Colonic mucosa (tissue), 4 donors: ENCODE measurements at regions not wholly inside any gene's neighbourhood (a gene's known extent, or its start where the extent isn't known, plus 50 kb on each side); places are given as distances from the start of the nearest gene placed in this dataset.

Experiments used
- DNase-seq: peaks from one replicate; pipeline ENCODE4 v3.0.0-alpha.2; 2020
- H3K27ac ChIP-seq: fragments of 200-600 bp; one replicate; pipeline ENCODE4 v1.8.0; 2021
- H3K27me3 ChIP-seq: fragments of 200-600 bp; one replicate; pipeline ENCODE4 v1.8.0; 2021
- H3K36me3 ChIP-seq: fragments of 200-600 bp; one replicate; pipeline ENCODE4 v1.8.0; 2021
- H3K4me1 ChIP-seq: fragments of 200-600 bp; one replicate; pipeline ENCODE4 v1.8.0; 2021; ENCODE audit warnings: mild to moderate bottlenecking
- H3K4me3 ChIP-seq: fragments of 200-600 bp; one replicate; pipeline ENCODE4 v1.8.0; 2021
- H3K9ac ChIP-seq, 2 donors: one replicate each; pipeline ENCODE4 v1.7.0; 2013; ENCODE audit warnings: control low read depth in 2 of 2, low read depth in 2 of 2, low read length in 2 of 2
- H3K9me3 ChIP-seq: fragments of 200-600 bp; one replicate; pipeline ENCODE4 v1.8.0; 2021
- intact Hi-C: fragments of 100-400 bp; cut with DNase I; formaldehyde crosslinking; loops from one replicate; pipeline ENCODE4 v1.14.1; 2022
- TF ChIP-seq, protein P1 (sequence below): fragments of 200-600 bp; IDR thresholded peaks from one replicate; pipeline ENCODE4 v1.8.0; 2022; ENCODE audit warnings: antibody characterized with exemption, mild to moderate bottlenecking
- donor health status: healthy.
- donor health status: DM: no; HTN: no; CAD: no.
- donor health status: DM: no; HTN: no; CAD: no.

DNA sequence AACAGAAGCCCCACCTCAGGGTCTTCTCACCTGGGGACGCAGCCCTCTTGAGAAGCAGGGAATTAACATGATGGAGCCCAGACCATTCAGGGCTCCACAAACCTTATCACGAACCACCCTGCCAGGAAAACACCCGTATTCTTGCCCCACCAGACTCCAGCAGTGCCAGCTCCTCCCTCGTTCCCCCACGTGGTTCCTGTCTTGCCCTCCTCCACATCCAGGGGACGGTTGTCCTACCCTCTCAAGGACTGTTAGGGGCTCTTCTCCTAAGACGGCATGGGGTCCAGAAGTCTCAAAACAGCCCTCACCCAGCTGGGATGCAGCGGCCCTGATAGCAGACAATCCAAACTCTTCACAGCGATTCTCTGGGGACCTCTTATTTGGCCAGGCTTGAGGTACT lies 372.2 kb upstream of the HS6ST1 start:
- no peak overlapping the region for H3K4me3 ChIP-seq
- DNase-seq = no peak
- H3K36me3 ChIP-seq = no peaks in the 10 kb centered on the region
- intact Hi-C loops = no loop called here
- no peak overlapping the region for H3K27ac ChIP-seq
- H3K9ac ChIP-seq = no peak overlapping the region
- H3K27me3 ChIP-seq = no peaks in the 10 kb centered on the region
- H3K9me3 ChIP-seq = no peaks in the 10 kb centered on the region
- no peaks in the 10 kb centered on the region for H3K4me1 ChIP-seq
- TF ChIP-seq, protein P1, sequence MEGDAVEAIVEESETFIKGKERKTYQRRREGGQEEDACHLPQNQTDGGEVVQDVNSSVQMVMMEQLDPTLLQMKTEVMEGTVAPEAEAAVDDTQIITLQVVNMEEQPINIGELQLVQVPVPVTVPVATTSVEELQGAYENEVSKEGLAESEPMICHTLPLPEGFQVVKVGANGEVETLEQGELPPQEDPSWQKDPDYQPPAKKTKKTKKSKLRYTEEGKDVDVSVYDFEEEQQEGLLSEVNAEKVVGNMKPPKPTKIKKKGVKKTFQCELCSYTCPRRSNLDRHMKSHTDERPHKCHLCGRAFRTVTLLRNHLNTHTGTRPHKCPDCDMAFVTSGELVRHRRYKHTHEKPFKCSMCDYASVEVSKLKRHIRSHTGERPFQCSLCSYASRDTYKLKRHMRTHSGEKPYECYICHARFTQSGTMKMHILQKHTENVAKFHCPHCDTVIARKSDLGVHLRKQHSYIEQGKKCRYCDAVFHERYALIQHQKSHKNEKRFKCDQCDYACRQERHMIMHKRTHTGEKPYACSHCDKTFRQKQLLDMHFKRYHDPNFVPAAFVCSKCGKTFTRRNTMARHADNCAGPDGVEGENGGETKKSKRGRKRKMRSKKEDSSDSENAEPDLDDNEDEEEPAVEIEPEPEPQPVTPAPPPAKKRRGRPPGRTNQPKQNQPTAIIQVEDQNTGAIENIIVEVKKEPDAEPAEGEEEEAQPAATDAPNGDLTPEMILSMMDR = no peak

DNA sequence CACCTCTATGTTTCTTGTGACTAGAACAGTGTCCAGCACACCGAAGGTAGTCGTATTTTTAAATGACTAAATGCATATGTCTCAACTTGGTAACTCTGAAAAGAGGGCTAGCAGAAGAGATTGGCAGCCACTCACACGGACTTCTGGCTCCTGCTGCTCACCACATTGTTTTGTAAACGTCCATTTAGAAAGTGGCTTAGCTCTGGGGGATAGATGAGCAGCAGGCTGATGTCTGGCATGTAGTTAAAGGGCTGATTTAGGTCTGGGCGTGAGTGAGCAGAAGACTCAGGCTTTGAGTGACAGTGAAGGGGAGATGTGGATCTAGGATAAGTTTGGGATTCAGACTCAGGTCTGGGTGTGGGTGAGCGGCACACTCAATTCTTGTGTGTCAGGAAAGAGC lies 372.9 kb upstream of the HS6ST1 start:
- Histone ChIP-seq H3K9ac (no peak overlapping the region), H3K36me3 (no peaks in the 10 kb centered on the region), H3K27ac (no peak overlapping the region), H3K4me3 (no peak overlapping the region), H3K4me1 (no peaks in the 10 kb centered on the region), H3K9me3 (no peaks in the 10 kb centered on the region), H3K27me3 (no peaks in the 10 kb centered on the region)
- intact Hi-C loops = no loop called here
- no peak for DNase-seq
- TF ChIP-seq, protein P1 = no peak

DNA sequence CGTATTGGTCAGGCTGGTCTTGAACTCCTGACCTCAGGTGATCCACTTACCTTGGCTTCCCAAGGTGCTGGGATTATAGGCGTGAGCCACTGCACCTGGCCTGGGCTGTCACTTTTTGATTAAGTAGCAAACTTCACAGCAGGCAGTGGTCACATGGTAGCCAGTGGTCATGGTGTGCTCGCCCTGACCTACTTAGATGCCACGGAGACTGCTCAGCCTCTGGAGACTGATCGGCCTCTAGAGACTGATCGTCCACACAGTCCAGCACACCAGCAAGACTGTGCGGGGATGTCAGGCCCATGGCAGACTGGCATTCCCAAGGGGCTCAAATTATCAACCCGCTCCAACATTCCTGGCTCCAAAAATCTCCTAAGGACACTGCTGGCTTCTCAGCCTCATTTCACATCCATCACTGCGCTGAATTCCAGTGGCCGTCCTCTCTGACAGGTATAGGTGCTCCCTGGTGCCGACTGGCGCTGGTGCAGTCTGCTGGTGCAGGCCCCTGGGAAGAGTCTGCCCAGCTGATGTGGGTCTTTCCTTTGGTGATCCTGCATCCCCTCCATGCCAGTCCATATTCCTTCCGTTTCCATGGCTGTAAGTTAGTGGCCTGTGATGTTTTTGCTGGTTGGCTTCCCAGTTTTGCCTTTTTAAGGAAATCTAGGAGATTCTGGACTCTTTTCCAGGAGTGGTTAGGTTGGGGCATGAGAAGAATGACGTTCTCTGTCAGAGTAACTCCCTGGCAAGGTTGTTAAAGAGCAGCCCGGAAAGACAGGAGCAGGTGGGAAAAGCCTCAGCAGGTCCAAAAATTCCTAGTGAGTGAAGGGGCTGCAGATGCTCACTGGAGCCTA lies 374.5 kb upstream of the HS6ST1 start:
- no peak for DNase-seq
- Histone ChIP-seq H3K4me1 (no peaks in the 10 kb centered on the region), H3K9me3 (no peaks in the 10 kb centered on the region), H3K36me3 (no peaks in the 10 kb centered on the region), H3K4me3 (no peak overlapping the region), H3K27ac (no peak overlapping the region), H3K9ac (no peak overlapping the region), H3K27me3 (no peaks in the 10 kb centered on the region)
- intact Hi-C loops = no loop called here
- TF ChIP-seq, protein P1 = no peak

DNA sequence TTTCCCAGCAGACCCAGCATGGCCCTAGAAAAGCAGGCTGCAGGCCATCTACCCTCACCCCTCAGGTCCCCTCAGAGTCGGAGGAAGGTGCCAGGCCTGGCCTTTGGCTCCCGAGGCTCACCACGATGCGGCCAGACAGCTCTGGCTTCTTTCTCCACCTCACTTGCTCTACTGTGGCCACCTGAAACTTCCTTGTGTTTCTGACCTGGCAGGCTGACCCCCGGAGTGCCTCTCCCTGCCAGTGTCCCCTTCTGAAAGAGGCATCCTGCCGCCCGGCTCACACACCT lies 375.0 kb upstream of the HS6ST1 start:
- Histone ChIP-seq H3K27ac (no peak overlapping the region), H3K4me3 (no peak overlapping the region), H3K36me3 (no peaks in the 10 kb centered on the region), H3K9me3 (no peaks in the 10 kb centered on the region), H3K4me1 (no peaks in the 10 kb centered on the region), H3K9ac (no peak overlapping the region), H3K27me3 (no peaks in the 10 kb centered on the region)
- intact Hi-C loops = no loop called here
- no peak for DNase-seq
- TF ChIP-seq, protein P1 = no peak

DNA sequence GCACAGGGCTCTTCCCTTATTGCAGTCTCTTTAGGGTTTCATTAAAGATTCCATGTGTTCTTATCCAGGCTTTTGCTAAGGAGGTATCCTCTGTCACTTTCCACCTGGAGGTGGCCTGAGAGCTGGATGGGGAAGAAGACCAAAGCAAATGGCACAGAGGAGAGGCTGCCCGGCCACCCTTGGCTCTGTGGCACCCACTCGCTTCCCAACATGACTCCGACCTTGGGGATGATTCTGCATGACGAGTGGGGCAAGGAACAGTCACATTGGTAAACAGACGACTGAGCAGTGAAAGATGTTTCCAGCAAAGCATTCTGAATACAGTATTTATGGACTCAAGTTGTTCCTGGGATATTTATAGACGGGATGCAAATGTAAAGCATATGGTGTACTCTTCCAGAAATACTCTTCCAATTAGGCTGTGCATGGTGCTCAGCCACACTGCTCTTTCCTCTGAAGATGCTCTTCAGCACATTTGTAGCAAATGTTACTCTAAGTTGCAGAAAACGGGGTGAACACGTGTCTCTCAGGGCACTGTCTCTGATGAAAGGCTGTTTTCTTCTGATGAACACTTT lies 377.1 kb upstream of the HS6ST1 start:
- intact Hi-C loops = no loop called here
- H3K4me1 ChIP-seq = no peaks in the 10 kb centered on the region
- no peak overlapping the region for H3K9ac ChIP-seq
- H3K9me3 ChIP-seq = no peaks in the 10 kb centered on the region
- no peaks in the 10 kb centered on the region for H3K36me3 ChIP-seq
- no peak overlapping the region for H3K27ac ChIP-seq
- TF ChIP-seq, protein P1 = no peak
- H3K4me3 ChIP-seq = no peak overlapping the region
- DNase-seq = no peak
- no peaks in the 10 kb centered on the region for H3K27me3 ChIP-seq
